K562 (cell line): ENCODE measurements at regions not wholly inside any gene's neighbourhood (a gene's known extent, or its start where the extent isn't known, plus 50 kb on each side); places are given as distances from the start of the nearest gene placed in this dataset.
"Not testable (repeated sequence)": the region's sequence is repeated elsewhere in the genome, so short reads cannot be mapped to it uniquely, and the experiment has no call there.

Source experiments
- CEBPG ChIP-seq, 3 experiments: fragments of 200-800 bp in 1 of 3; sonication (Bioruptor generic) in 1 of 3; sonication (generic) in 1 of 3; formaldehyde crosslinking in 1 of 3; IDR thresholded peaks in 2 of 3; conservative IDR thresholded peaks in 1 of 3; 2 replicates each; pipeline versions ENCODE4 v1.6.1 to v1.8.0; 2016 to 2022; ENCODE audit warnings: missing compliant biosample characterization in 2 of 3, missing genetic modification characterization in 2 of 3, mild to moderate bottlenecking in 1 of 3, missing genetic modification reagents in 1 of 3
- PHF8 ChIP-seq: fragments of 200-600 bp; sonication (generic); IDR thresholded peaks from 2 replicates; pipeline ENCODE4 v1.6.1; 2012; ENCODE audit warnings: mixed run types, mild to moderate bottlenecking, inconsistent platforms, low read length, moderate library complexity, borderline replicate concordance
- POLR2H ChIP-seq: IDR thresholded peaks from 2 replicates; pipeline ENCODE4 v1.6.1; 2016; ENCODE audit warnings: missing genetic modification characterization, low read depth, mild to moderate bottlenecking, control low read depth, missing compliant biosample characterization, moderate library complexity
- ZNF740 ChIP-seq, 3 experiments: fragments of 200-800 bp in 1 of 3; sonication (Bioruptor generic) in 1 of 3; sonication (generic) in 1 of 3; formaldehyde crosslinking in 1 of 3; IDR thresholded peaks; 2 replicates each; pipeline versions ENCODE4 v1.6.1 to v1.8.0; 2016 to 2022; ENCODE audit warnings: mild to moderate bottlenecking in 2 of 3, missing compliant biosample characterization in 2 of 3, missing genetic modification characterization in 2 of 3, missing genetic modification reagents in 1 of 3
- TF ChIP-seq, protein P1 (sequence below): sonication (generic); formaldehyde crosslinking; IDR thresholded peaks from 2 replicates; pipeline ENCODE4 v1.9.0; 2022; ENCODE audit warnings: mild to moderate bottlenecking, missing genetic modification reagents
- TF ChIP-seq, protein P2 (sequence below): sonication (generic); formaldehyde crosslinking; IDR thresholded peaks from 2 replicates; pipeline ENCODE4 v1.8.1; 2023; ENCODE audit warnings: mild to moderate bottlenecking, missing genetic modification reagents

DNA sequence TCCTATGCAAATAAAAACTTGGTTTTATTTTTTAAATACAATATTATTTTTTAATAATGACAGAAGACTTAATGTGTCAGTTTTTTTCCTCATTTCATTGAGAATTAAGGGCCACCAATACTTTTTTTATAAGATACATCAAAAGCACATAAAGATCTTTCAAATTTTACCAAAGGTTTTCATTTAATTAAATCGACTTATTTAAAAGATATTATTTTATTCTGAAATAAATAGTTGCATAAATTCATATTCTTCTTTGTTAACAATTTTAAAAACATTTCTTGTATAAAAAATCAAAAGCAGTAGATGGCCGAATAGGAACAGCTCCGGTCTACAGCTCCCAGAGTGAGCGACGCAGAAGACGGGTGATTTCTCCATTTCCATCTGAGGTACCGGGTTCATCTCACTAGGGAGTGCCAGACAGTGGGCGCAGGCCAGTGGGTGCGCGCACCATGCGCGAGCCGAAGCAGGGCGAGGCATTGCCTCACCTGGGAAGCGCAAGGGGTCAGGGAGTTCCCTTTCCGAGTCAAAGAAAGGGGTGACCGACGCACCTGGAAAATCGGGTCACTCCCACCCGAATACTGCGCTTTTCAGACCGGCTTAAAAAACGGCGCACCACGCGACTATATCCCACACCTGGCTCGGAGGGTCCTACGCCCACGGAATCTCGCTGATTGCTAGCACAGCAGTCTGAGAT lies 374.6 kb upstream of the NPVF start:
- TF ChIP-seq PHF8; ZNF740 (CRISPR knock-in tag; IDR thresholded peaks at IDR 0.05); ZNF740 (tag; IDR thresholded peaks at IDR 0.05); POLR2H (tag); CEBPG (CRISPR knock-in tag; IDR thresholded peaks at IDR 0.05); CEBPG (tag; conservative IDR thresholded peaks at IDR 0.05 in 1 of 2, IDR thresholded peaks at IDR 0.05 in 1 of 2): not testable (repeated sequence)
- TF ChIP-seq, protein P1, sequence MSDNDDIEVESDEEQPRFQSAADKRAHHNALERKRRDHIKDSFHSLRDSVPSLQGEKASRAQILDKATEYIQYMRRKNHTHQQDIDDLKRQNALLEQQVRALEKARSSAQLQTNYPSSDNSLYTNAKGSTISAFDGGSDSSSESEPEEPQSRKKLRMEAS (CRISPR knock-in tag): not testable (repeated sequence)
- TF ChIP-seq, protein P2, sequence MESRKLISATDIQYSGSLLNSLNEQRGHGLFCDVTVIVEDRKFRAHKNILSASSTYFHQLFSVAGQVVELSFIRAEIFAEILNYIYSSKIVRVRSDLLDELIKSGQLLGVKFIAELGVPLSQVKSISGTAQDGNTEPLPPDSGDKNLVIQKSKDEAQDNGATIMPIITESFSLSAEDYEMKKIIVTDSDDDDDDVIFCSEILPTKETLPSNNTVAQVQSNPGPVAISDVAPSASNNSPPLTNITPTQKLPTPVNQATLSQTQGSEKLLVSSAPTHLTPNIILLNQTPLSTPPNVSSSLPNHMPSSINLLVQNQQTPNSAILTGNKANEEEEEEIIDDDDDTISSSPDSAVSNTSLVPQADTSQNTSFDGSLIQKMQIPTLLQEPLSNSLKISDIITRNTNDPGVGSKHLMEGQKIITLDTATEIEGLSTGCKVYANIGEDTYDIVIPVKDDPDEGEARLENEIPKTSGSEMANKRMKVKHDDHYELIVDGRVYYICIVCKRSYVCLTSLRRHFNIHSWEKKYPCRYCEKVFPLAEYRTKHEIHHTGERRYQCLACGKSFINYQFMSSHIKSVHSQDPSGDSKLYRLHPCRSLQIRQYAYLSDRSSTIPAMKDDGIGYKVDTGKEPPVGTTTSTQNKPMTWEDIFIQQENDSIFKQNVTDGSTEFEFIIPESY: not testable (repeated sequence)
